ENCODE measurements at regions not wholly inside any gene's neighbourhood (a gene's known extent, or its start where the extent isn't known, plus 50 kb on each side); places are given as distances from the start of the nearest gene placed in this dataset.

DNA sequence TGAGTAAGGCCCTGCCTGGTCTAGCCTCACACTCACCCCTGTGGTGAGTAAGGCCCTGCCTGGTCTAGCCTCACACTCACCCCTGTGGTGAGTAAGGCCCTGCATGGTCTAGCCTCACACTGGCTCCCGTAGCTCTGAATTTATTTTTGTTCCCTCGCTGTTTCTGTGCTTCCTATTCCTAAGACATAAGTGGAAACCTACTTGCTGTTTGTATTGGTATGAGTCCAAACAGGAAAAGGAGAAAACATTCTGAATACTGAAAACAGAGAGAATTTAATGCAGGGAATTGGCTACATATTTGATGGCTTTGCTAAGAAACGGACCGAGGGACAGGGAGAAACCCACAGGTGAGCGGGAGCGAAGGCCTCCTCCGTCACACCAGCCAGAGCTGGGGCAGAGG, 267.8 kb downstream of the FOXL1 start:
- no peaks in the 10 kb centered on the region for H3K27me3 ChIP-seq (ENCODE audit: control insufficient read depth in 1 of 2, insufficient read depth in 2 of 2, low read length in 1 of 2)
- no peak overlapping the region for H3K27ac ChIP-seq (ENCODE audit: low read depth in 1 of 2, low read length in 2 of 2)
- intact Hi-C loops (cut with DNase I) = no loop called here
- no peaks in the 10 kb centered on the region for H3K36me3 ChIP-seq (ENCODE audit: control insufficient read depth in 1 of 2, insufficient read depth in 2 of 2, low read length in 1 of 2)
- WGBS, 2 donors = 56 to 61% methylated on average over 7 of the region's 7 CpGs
- no peaks in the 10 kb centered on the region for H3K9me3 ChIP-seq (ENCODE audit: control insufficient read depth, low read length)
- no peaks in the 10 kb centered on the region for H3K4me1 ChIP-seq (ENCODE audit: control insufficient read depth in 1 of 2, insufficient read depth in 2 of 2, low read length in 2 of 2)
- H3K4me3 ChIP-seq (ENCODE audit: low read length in 2 of 2) = no peak overlapping the region
- ATAC-seq (ENCODE audit: low FRiP score) (no peak), DNase-seq (no peak)

DNA sequence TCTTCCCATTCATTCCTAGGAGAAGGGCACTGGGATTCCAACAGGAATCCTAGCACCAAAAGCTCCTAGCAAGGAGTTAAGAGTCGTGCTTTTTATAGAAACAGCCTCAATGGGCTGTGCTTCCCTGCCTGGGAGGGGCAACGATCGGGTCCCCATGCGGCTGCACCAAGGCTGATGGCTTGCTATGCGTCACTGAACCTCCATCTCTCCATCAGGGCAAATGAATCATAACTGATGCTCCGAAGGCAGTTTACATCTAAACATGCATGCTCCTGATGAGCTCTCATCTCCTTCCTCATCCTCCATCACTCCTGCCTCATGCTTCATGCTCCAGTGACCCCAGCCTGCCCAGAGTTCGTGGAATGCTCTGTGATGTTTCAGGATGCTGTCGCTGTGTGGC, 270.5 kb downstream of the FOXL1 start:
- H3K9me3 ChIP-seq (ENCODE audit: control insufficient read depth, low read length) = no peaks in the 10 kb centered on the region
- H3K27ac ChIP-seq (ENCODE audit: low read depth in 1 of 2, low read length in 2 of 2) = no peak overlapping the region
- intact Hi-C loops (cut with DNase I) = no loop called here
- no peaks in the 10 kb centered on the region for H3K27me3 ChIP-seq (ENCODE audit: control insufficient read depth in 1 of 2, insufficient read depth in 2 of 2, low read length in 1 of 2)
- no peak for DNase-seq
- 31 to 34% methylated on average over 8 of the region's 8 CpGs for WGBS, 2 donors
- ATAC-seq (ENCODE audit: low FRiP score) = no peak
- no peaks in the 10 kb centered on the region for H3K4me1 ChIP-seq (ENCODE audit: control insufficient read depth in 1 of 2, insufficient read depth in 2 of 2, low read length in 2 of 2)
- H3K36me3 ChIP-seq (ENCODE audit: control insufficient read depth in 1 of 2, insufficient read depth in 2 of 2, low read length in 1 of 2) = no peaks in the 10 kb centered on the region
- H3K4me3 ChIP-seq (ENCODE audit: low read length in 2 of 2) = no peak overlapping the region

GRCh38 chr16:86850670-86851069, 272.3 kb downstream of the FOXL1 start:
- no peaks in the 10 kb centered on the region for H3K4me1 ChIP-seq (ENCODE audit: control insufficient read depth in 1 of 2, insufficient read depth in 2 of 2, low read length in 2 of 2)
- no peaks in the 10 kb centered on the region for H3K27me3 ChIP-seq (ENCODE audit: control insufficient read depth in 1 of 2, insufficient read depth in 2 of 2, low read length in 1 of 2)
- WGBS, 2 donors = 81 to 84% methylated on average over 12 of the region's 12 CpGs
- H3K4me3 ChIP-seq (ENCODE audit: low read length in 2 of 2) = no peak overlapping the region
- intact Hi-C loops (cut with DNase I) = no loop called here
- H3K27ac ChIP-seq (ENCODE audit: low read depth in 1 of 2, low read length in 2 of 2) = no peak overlapping the region
- H3K36me3 ChIP-seq (ENCODE audit: control insufficient read depth in 1 of 2, insufficient read depth in 2 of 2, low read length in 1 of 2) = no peaks in the 10 kb centered on the region
- DNase-seq (no peak), ATAC-seq (ENCODE audit: low FRiP score) (no peak)
- no peaks in the 10 kb centered on the region for H3K9me3 ChIP-seq (ENCODE audit: control insufficient read depth, low read length)

- intact Hi-C loops (cut with DNase I) = no loop called here
- ATAC-seq (ENCODE audit: low FRiP score) = no peak
- 92 to 97% methylated on average over 2 of the region's 2 CpGs for WGBS, 2 donors
Observed at GRCh38 chr16:86852135-86852534, 273.8 kb downstream of the FOXL1 start.

DNA sequence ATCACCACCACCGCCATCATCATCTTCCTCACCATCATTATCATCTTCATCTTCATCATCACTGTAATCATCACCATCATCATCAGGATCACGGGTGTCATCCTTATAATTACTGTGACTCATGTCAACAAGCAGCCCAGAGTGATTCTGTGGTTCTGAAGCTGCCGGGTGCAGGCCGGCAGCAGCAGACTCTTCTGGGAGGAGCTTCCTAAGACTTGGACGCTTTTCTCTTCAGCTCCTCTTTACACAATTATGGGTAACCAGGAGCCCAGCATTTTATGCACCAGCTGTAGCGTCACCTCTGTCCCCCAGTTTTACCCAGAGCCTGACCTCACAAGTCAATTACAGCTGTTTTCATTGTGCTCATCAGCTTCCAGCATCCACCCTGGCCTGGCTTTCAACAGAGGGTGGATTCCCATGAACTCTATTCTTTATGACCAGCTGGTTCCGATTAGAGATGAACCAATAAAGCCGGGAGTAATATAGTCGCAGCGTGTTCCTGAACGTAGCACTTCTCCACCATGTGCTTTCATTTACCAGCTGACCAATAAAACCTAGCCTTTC, 275.8 kb downstream of the FOXL1 start:
- H3K9me3 ChIP-seq (ENCODE audit: control insufficient read depth, low read length) = no peaks in the 10 kb centered on the region
- ATAC-seq (ENCODE audit: low FRiP score) = no peak
- intact Hi-C loops (cut with DNase I) = no loop called here
- 89 to 93% methylated on average over 11 of the region's 11 CpGs for WGBS, 2 donors
- no peak overlapping the region for H3K4me3 ChIP-seq (ENCODE audit: low read length in 2 of 2)
- H3K4me1 ChIP-seq (ENCODE audit: control insufficient read depth in 1 of 2, insufficient read depth in 2 of 2, low read length in 2 of 2) = no peaks in the 10 kb centered on the region
- no peak for DNase-seq
- no peak overlapping the region for H3K27ac ChIP-seq (ENCODE audit: low read depth in 1 of 2, low read length in 2 of 2)
- H3K27me3 ChIP-seq (ENCODE audit: control insufficient read depth in 1 of 2, insufficient read depth in 2 of 2, low read length in 1 of 2) = no peaks in the 10 kb centered on the region
- no peaks in the 10 kb centered on the region for H3K36me3 ChIP-seq (ENCODE audit: control insufficient read depth in 1 of 2, insufficient read depth in 2 of 2, low read length in 1 of 2)

More at GRCh38 chr16:86852135-86852534, 273.8 kb downstream of the FOXL1 start:
- H3K4me1 ChIP-seq (ENCODE audit: control insufficient read depth in 1 of 2, insufficient read depth in 2 of 2, low read length in 2 of 2) = no peaks in the 10 kb centered on the region
- no peaks in the 10 kb centered on the region for H3K9me3 ChIP-seq (ENCODE audit: control insufficient read depth, low read length)
- no peak overlapping the region for H3K27ac ChIP-seq (ENCODE audit: low read depth in 1 of 2, low read length in 2 of 2)
- H3K4me3 ChIP-seq (ENCODE audit: low read length in 2 of 2) = no peak overlapping the region
- DNase-seq = no peak
- H3K27me3 ChIP-seq (ENCODE audit: control insufficient read depth in 1 of 2, insufficient read depth in 2 of 2, low read length in 1 of 2) = no peaks in the 10 kb centered on the region
- H3K36me3 ChIP-seq (ENCODE audit: control insufficient read depth in 1 of 2, insufficient read depth in 2 of 2, low read length in 1 of 2) = no peaks in the 10 kb centered on the region

DNA sequence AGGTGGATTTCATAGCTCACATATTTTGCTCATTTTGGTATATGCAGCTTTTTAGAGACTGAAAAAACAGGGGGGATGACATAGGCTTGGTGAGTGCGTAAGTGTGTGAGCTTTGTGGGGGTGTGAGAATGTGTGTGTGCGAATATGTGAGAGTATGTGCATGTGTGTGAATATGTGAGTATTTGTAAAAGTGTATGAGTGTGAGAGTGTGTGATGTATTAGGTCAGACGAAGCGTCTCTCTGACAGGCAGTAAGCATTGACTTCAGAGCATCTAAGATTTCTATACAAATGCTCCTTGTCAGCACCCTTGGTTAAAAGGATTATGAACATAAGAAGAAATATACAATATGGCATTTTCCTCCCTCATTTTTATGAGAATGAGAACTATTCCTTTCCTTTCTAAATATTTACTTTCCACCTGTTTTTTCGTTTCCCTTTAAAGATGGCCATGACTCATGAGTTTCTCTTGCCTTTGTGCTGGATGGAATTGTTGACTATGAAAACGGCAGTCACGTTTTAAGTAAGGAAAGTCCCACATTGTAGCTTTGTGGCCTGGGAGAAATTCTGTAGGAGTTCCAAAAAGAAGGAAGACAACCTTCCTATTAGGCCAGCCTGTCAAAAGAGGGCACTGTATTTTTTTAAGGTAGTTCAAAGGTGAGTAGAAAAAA, 276.4 kb downstream of the FOXL1 start:
- Histone ChIP-seq H3K36me3 (ENCODE audit: control insufficient read depth in 1 of 2, insufficient read depth in 2 of 2, low read length in 1 of 2) (no peaks in the 10 kb centered on the region), H3K4me1 (ENCODE audit: control insufficient read depth in 1 of 2, insufficient read depth in 2 of 2, low read length in 2 of 2) (no peaks in the 10 kb centered on the region), H3K27me3 (ENCODE audit: control insufficient read depth in 1 of 2, insufficient read depth in 2 of 2, low read length in 1 of 2) (no peaks in the 10 kb centered on the region), H3K4me3 (ENCODE audit: low read length in 2 of 2) (no peak overlapping the region), H3K27ac (ENCODE audit: low read depth in 1 of 2, low read length in 2 of 2) (no peak overlapping the region), H3K9me3 (ENCODE audit: control insufficient read depth, low read length) (no peaks in the 10 kb centered on the region)
- ATAC-seq (ENCODE audit: low FRiP score) (no peak), DNase-seq (no peak)
- intact Hi-C loops (cut with DNase I) = no loop called here
- WGBS, 2 donors = 51% methylated on average over 7 of the region's 7 CpGs

DNA sequence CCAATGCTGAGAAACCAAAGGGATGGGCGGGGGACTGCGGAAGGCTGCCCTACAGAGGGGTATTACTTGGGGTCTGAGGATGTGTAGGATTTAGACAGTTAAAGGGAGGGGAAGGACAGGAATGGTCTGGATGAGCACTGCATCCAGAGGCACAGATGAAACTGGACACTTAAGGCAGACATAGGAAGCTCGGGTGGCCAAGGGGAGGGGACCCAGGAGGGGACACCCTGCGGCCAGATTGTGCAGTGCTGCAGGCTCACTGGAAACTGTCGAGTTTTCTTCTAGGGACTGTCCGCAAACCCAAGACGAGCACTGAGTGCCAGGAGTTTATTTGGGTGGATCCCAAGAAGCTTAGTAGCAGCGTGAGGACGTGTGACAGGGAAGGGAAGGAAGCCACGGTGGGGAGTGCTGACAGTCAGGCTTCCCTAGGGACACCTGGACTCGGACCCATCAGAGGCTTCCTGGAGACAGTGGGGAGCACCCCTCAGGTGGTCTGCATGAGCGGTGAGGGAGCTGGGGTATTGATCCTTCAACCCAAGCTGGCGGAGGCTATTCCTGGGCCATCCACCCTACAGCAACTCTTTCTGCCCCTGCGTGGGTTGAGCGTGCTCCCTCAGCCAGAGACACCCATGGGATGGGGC, 278.7 kb downstream of the FOXL1 start:
- Histone ChIP-seq H3K27ac (ENCODE audit: low read depth in 1 of 2, low read length in 2 of 2) (no peak overlapping the region), H3K27me3 (ENCODE audit: control insufficient read depth in 1 of 2, insufficient read depth in 2 of 2, low read length in 1 of 2) (no peaks in the 10 kb centered on the region), H3K4me1 (ENCODE audit: control insufficient read depth in 1 of 2, insufficient read depth in 2 of 2, low read length in 2 of 2) (no peaks in the 10 kb centered on the region), H3K4me3 (ENCODE audit: low read length in 2 of 2) (no peak overlapping the region), H3K9me3 (ENCODE audit: control insufficient read depth, low read length) (no peaks in the 10 kb centered on the region), H3K36me3 (ENCODE audit: control insufficient read depth in 1 of 2, insufficient read depth in 2 of 2, low read length in 1 of 2) (no peaks in the 10 kb centered on the region)
- intact Hi-C loops (cut with DNase I) = no loop called here
- WGBS, 2 donors = 86% methylated on average over 15 of the region's 15 CpGs
- DNase-seq (no peak), ATAC-seq (ENCODE audit: low FRiP score) (peak; percentile 37)

- ATAC-seq (ENCODE audit: low FRiP score) (peak; percentile 33), DNase-seq (no peak)
- Histone ChIP-seq H3K27me3 (ENCODE audit: control insufficient read depth in 1 of 2, insufficient read depth in 2 of 2, low read length in 1 of 2) (no peaks in the 10 kb centered on the region), H3K27ac (ENCODE audit: low read depth in 1 of 2, low read length in 2 of 2) (no peak overlapping the region), H3K4me1 (ENCODE audit: control insufficient read depth in 1 of 2, insufficient read depth in 2 of 2, low read length in 2 of 2) (no peaks in the 10 kb centered on the region), H3K9me3 (ENCODE audit: control insufficient read depth, low read length) (no peaks in the 10 kb centered on the region), H3K36me3 (ENCODE audit: control insufficient read depth in 1 of 2, insufficient read depth in 2 of 2, low read length in 1 of 2) (no peaks in the 10 kb centered on the region), H3K4me3 (ENCODE audit: low read length in 2 of 2) (no peak overlapping the region)
- intact Hi-C loops (cut with DNase I) = no loop called here
- WGBS, 2 donors = 94 to 95% methylated on average over 2 of the region's 2 CpGs
Observed at GRCh38 chr16:86857807-86858206, 279.5 kb downstream of the FOXL1 start.

GRCh38 chr16:86858501-86858900, 280.2 kb downstream of the FOXL1 start:
- no peaks in the 10 kb centered on the region for H3K4me1 ChIP-seq (ENCODE audit: control insufficient read depth in 1 of 2, insufficient read depth in 2 of 2, low read length in 2 of 2)
- H3K27me3 ChIP-seq (ENCODE audit: control insufficient read depth in 1 of 2, insufficient read depth in 2 of 2, low read length in 1 of 2) = no peaks in the 10 kb centered on the region
- intact Hi-C loops (cut with DNase I) = no loop called here
- H3K36me3 ChIP-seq (ENCODE audit: control insufficient read depth in 1 of 2, insufficient read depth in 2 of 2, low read length in 1 of 2) = no peaks in the 10 kb centered on the region
- ATAC-seq (ENCODE audit: low FRiP score) = no peak
- no peak overlapping the region for H3K4me3 ChIP-seq (ENCODE audit: low read length in 2 of 2)
- no peaks in the 10 kb centered on the region for H3K9me3 ChIP-seq (ENCODE audit: control insufficient read depth, low read length)
- no peak for DNase-seq
- WGBS, 2 donors = 32 to 37% methylated on average over 10 of the region's 10 CpGs
- H3K27ac ChIP-seq (ENCODE audit: low read depth in 1 of 2, low read length in 2 of 2) = no peak overlapping the region

All from aorta (tissue), 5 donors.